B cell (primary cell): ENCODE measurements at regions not wholly inside any gene's neighbourhood (a gene's known extent, or its start where the extent isn't known, plus 50 kb on each side); places are given as distances from the start of the nearest gene placed in this dataset.

Experiments used
- ATAC-seq: fragments of 200-7000 bp; cut with Tn5 transposase; one replicate; pipeline ENCODE4 v1.10.0; 2021; ENCODE audit warnings: low read depth, mild to moderate bottlenecking, moderate number of reproducible peaks, moderate library complexity
- CTCF ChIA-PET: fragments of 350-600 bp; sonication (Branson Sonifier 250); formaldehyde crosslinking; loops from one replicate; lab custom pipeline; 2021; ENCODE audit warnings: antibody characterized with exemption, inconsistent platforms; lab: Charles Lee
- POLR2A ChIA-PET: fragments of 350-600 bp; sonication (Branson Sonifier 250); formaldehyde crosslinking; loops from one replicate; lab custom pipeline; 2021; ENCODE audit warnings: antibody characterized with exemption; lab: Charles Lee
- DNase-seq: peaks from one replicate; pipeline ENCODE4 v3.0.0; 2013
- H2AFZ ChIP-seq: 2 replicates; pipeline ENCODE4 v1.6.1; 2012; ENCODE audit warnings: mild to moderate bottlenecking, low read depth, low read length; ENCODE audit not compliant: insufficient read depth, poor library complexity, severe bottlenecking
- H3K27ac ChIP-seq, 2 donors: 1 replicate in 1 of 2; 2 replicates in 1 of 2; pipeline ENCODE4 v1.5.1; 2012 to 2013; ENCODE audit warnings: low read length in 2 of 2, mild to moderate bottlenecking in 2 of 2, moderate library complexity in 1 of 2
- H3K27me3 ChIP-seq, 4 experiments: fragments of 200-600 bp in 1 of 4; sonication (generic) in 1 of 4; replicated peaks in 1 of 4; 1 replicate in 2 of 4; 2 replicates in 2 of 4; pipeline versions ENCODE4 v1.6.1 to v1.7.0; 2013 to 2016; ENCODE audit warnings: low read length in 3 of 4, mild to moderate bottlenecking in 2 of 4, mixed read lengths in 1 of 4, moderate library complexity in 1 of 4; ENCODE audit not compliant: insufficient read depth in 4 of 4, control insufficient read depth in 3 of 4; ENCODE audit errors: control extremely low read depth in 1 of 4
- H3K36me3 ChIP-seq, 2 experiments: replicated peaks in 1 of 2; 1 replicate in 1 of 2; 2 replicates in 1 of 2; pipeline versions ENCODE4 v1.6.1 to v1.7.1; 2013; ENCODE audit warnings: low read length in 1 of 2; ENCODE audit not compliant: insufficient read depth in 2 of 2, control insufficient read depth in 1 of 2; ENCODE audit errors: control extremely low read depth in 1 of 2, extremely low read depth in 1 of 2
- H3K4me1 ChIP-seq, 2 donors: fragments of 200-600 bp in 1 of 2; sonication (generic) in 1 of 2; 1 replicate in 1 of 2; 2 replicates in 1 of 2; pipeline versions ENCODE4 v1.5.1 to v1.6.1; 2013 to 2017; ENCODE audit warnings: low read length in 2 of 2; ENCODE audit not compliant: control insufficient read depth in 2 of 2, insufficient read depth in 2 of 2
- H3K4me2 ChIP-seq: replicated peaks from 2 replicates; pipeline ENCODE3; 2012; ENCODE audit warnings: mild to moderate bottlenecking, low read depth, low read length; ENCODE audit not compliant: poor library complexity, severe bottlenecking
- H3K4me3 ChIP-seq, 5 experiments: fragments of 200-600 bp in 1 of 5; sonication (generic) in 1 of 5; 1 replicate in 3 of 5; 2 replicates in 2 of 5; pipeline versions ENCODE4 v1.5.1 to v1.7.0; 2011 to 2016; ENCODE audit warnings: low read length in 4 of 5, mild to moderate bottlenecking in 4 of 5, low read depth in 2 of 5, control low read depth in 1 of 5, moderate library complexity in 1 of 5; ENCODE audit not compliant: insufficient read depth in 1 of 5; ENCODE audit errors: control extremely low read depth in 1 of 5, extremely low read depth in 1 of 5
- H3K79me2 ChIP-seq: fragments of 200-600 bp; sonication (generic); one replicate; pipeline ENCODE4 v1.6.0; 2016; ENCODE audit warnings: low read length; ENCODE audit not compliant: control insufficient read depth, insufficient read depth
- H3K9ac ChIP-seq: fragments of 200-600 bp; sonication (generic); 2 replicates; pipeline ENCODE4 v1.6.1; 2017; ENCODE audit warnings: mild to moderate bottlenecking, low read length, moderate library complexity
- H3K9me3 ChIP-seq, 3 donors: one replicate each; pipeline versions ENCODE4 v1.6.1 to v1.7.1; 2013; ENCODE audit warnings: low read length in 2 of 3; ENCODE audit not compliant: control insufficient read depth in 2 of 3, insufficient read depth in 1 of 3; ENCODE audit errors: control extremely low read depth in 1 of 3
- H4K20me1 ChIP-seq: 2 replicates; pipeline ENCODE4 v1.6.0; 2012; ENCODE audit warnings: mild to moderate bottlenecking, low read length; ENCODE audit not compliant: insufficient read depth, control insufficient read depth, poor library complexity, severe bottlenecking
- H3K27ac Mint-ChIP-seq: one replicate; pipeline ENCODE4 v1.8.0; 2021; ENCODE audit warnings: mixed read lengths
- H3K27me3 Mint-ChIP-seq: one replicate; pipeline ENCODE4 v1.8.0; 2021; ENCODE audit warnings: mixed read lengths
- H3K4me1 Mint-ChIP-seq: one replicate; pipeline ENCODE4 v1.8.0; 2021; ENCODE audit warnings: mixed read lengths
- H3K4me3 Mint-ChIP-seq: one replicate; pipeline ENCODE4 v1.8.0; 2021; ENCODE audit warnings: mixed read lengths
- H3K9me3 Mint-ChIP-seq: one replicate; pipeline ENCODE4 v1.8.0; 2022; ENCODE audit warnings: mixed read lengths; ENCODE audit not compliant: insufficient read depth
- CTCF ChIP-seq: fragments of 200-600 bp; IDR thresholded peaks from one replicate; pipeline ENCODE4 v1.8.0; 2022; ENCODE audit warnings: antibody characterized with exemption, mild to moderate bottlenecking
- EZH2 ChIP-seq: IDR thresholded peaks from 2 replicates; pipeline ENCODE4 v1.6.1; 2012; ENCODE audit warnings: borderline replicate concordance, low read depth, mild to moderate bottlenecking, moderate library complexity, low read length; ENCODE audit not compliant: insufficient read depth, poor library complexity, severe bottlenecking
- WGBS: methylation state at CpG from one replicate; pipeline ENCODE4 v1.1.5; 2013; ENCODE audit warnings: missing lambda C conversion rate; ENCODE audit not compliant: insufficient coverage; 5-methylcytosine and 5-hydroxymethylcytosine counted together
- intact Hi-C: fragments of 100-400 bp; cut with micrococcal nuclease; formaldehyde crosslinking; loops from one replicate; pipeline ENCODE4 v1.10.0; 2022

DNA sequence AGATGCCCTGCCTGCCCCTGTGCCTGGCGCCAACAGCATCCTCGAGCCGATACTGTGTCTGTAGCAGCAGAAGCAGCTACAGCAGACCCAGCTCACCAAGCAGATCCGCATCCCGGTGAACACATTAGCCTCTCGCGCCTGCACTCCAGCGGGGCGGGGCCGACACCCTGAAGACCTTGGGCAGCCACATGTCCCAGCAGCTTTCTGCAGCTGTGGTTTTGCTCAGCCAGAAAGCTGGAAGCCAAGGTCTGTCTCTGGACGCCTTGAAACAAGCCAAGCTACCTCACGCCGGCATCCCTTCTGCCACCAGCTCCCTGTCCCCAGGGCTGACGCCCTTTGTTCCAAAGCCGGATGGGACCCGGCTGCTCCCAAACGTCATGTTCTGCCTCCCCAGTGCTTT is 59.6 kb downstream of the ACTBL2 start:
- no peak overlapping the region for H3K4me3 ChIP-seq
- H3K4me1 ChIP-seq: no peaks in the 10 kb centered on the region
- 94% methylated on average over 17 of the region's 17 CpGs for WGBS
- no peak overlapping the region for H2AFZ ChIP-seq
- no peaks in the 10 kb centered on the region for H3K4me1 Mint-ChIP-seq
- intact Hi-C loops: no loop called here
- no peaks in the 10 kb centered on the region for H4K20me1 ChIP-seq
- H3K27ac Mint-ChIP-seq: no peak overlapping the region
- POLR2A ChIA-PET: no interaction called here
- no peaks in the 10 kb centered on the region for H3K9me3 Mint-ChIP-seq
- H3K4me3 Mint-ChIP-seq: no peak overlapping the region
- no peaks in the 10 kb centered on the region for H3K27me3 ChIP-seq
- TF ChIP-seq EZH2: no peak
- no peak for TF ChIP-seq CTCF
- H3K27me3 Mint-ChIP-seq: peaks cover 3% of the 10 kb centered on the region
- CTCF ChIA-PET: no interaction called here
- no peak overlapping the region for H3K27ac ChIP-seq
- H3K4me2 ChIP-seq: no peak overlapping the region
- no peaks in the 10 kb centered on the region for H3K36me3 ChIP-seq
- no peaks in the 10 kb centered on the region for H3K79me2 ChIP-seq
- H3K9ac ChIP-seq: no peak overlapping the region
- H3K9me3 ChIP-seq: no peaks in the 10 kb centered on the region
- ATAC-seq: no peak
- no peak for DNase-seq

GRCh38 chr5:57422341-57422740 is 60.3 kb downstream of the ACTBL2 start:
- ChIA-PET CTCF (no interaction called here), POLR2A (no interaction called here)
- H2AFZ ChIP-seq: no peak overlapping the region
- H4K20me1 ChIP-seq: no peaks in the 10 kb centered on the region
- Mint-ChIP-seq H3K4me1 (no peaks in the 10 kb centered on the region), H3K27ac (no peak overlapping the region), H3K4me3 (no peak overlapping the region), H3K27me3 (peaks cover under 1% of the 10 kb centered on the region), H3K9me3 (no peaks in the 10 kb centered on the region)
- H3K9ac ChIP-seq: no peak overlapping the region
- ATAC-seq (no peak), DNase-seq (no peak)
- no peak for TF ChIP-seq EZH2
- no peak for TF ChIP-seq CTCF
- intact Hi-C loops: no loop called here
- no peaks in the 10 kb centered on the region for H3K36me3 ChIP-seq
- H3K79me2 ChIP-seq: no peaks in the 10 kb centered on the region
- no peaks in the 10 kb centered on the region for H3K9me3 ChIP-seq
- H3K4me2 ChIP-seq: no peak overlapping the region
- H3K27ac ChIP-seq: no peak overlapping the region
- H3K27me3 ChIP-seq: no peaks in the 10 kb centered on the region
- WGBS: 97% methylated on average over 18 of the region's 21 CpGs
- H3K4me1 ChIP-seq: no peaks in the 10 kb centered on the region
- no peak overlapping the region for H3K4me3 ChIP-seq
